Left lung (tissue), 4 donors: ENCODE measurements at regions not wholly inside any gene's neighbourhood (a gene's known extent, or its start where the extent isn't known, plus 50 kb on each side); places are given as distances from the start of the nearest gene placed in this dataset.

ENCODE experiments used
- ATAC-seq: fragments of 200-7000 bp; cut with Tn5 transposase; one replicate; pipeline ENCODE4 v1.9.1; 2020; ENCODE audit warnings: moderate library complexity
- DNase-seq, 4 donors: peaks; one replicate each; pipeline ENCODE4 v3.0.0-alpha.2; 2013 to 2020
- H3K27ac ChIP-seq, 2 donors: fragments of 200-600 bp; sonication (generic) in 1 of 2; one replicate each; pipeline versions ENCODE4 v1.5.0 to v1.8.0; 2020 to 2021
- H3K27me3 ChIP-seq, 2 donors: fragments of 200-600 bp; sonication (generic) in 1 of 2; one replicate each; pipeline versions ENCODE4 v1.5.0 to v1.8.0; 2020 to 2021
- H3K36me3 ChIP-seq, 2 donors: fragments of 200-600 bp; sonication (generic) in 1 of 2; one replicate each; pipeline versions ENCODE4 v1.5.0 to v1.8.0; 2020 to 2021
- H3K4me1 ChIP-seq, 2 donors: fragments of 200-600 bp; one replicate each; pipeline ENCODE4 v1.8.0; 2021
- H3K4me3 ChIP-seq, 2 donors: fragments of 200-600 bp; sonication (generic) in 1 of 2; one replicate each; pipeline versions ENCODE4 v1.5.0 to v1.8.0; 2020 to 2021; ENCODE audit warnings: mild to moderate bottlenecking in 1 of 2
- H3K9me3 ChIP-seq, 2 donors: fragments of 200-600 bp; sonication (generic) in 1 of 2; one replicate each; pipeline versions ENCODE4 v1.5.0 to v1.8.0; 2020 to 2021
- intact Hi-C, 2 donors: fragments of 100-400 bp; cut with DNase I; formaldehyde crosslinking; loops; one replicate each; pipeline versions ENCODE4 v1.11.2 to v1.14.2; 2022
- TF ChIP-seq, protein P1 (sequence below), 2 donors: fragments of 200-600 bp; sonication (generic) in 1 of 2; IDR thresholded peaks; one replicate each; pipeline versions ENCODE4 v1.5.0 to v1.8.0; 2021; ENCODE audit warnings: antibody characterized with exemption in 2 of 2
- donor health status: DM: no; HTN: yes; CAD: no.
- donor health status: DM: no; HTN: no; CAD: no.

DNA sequence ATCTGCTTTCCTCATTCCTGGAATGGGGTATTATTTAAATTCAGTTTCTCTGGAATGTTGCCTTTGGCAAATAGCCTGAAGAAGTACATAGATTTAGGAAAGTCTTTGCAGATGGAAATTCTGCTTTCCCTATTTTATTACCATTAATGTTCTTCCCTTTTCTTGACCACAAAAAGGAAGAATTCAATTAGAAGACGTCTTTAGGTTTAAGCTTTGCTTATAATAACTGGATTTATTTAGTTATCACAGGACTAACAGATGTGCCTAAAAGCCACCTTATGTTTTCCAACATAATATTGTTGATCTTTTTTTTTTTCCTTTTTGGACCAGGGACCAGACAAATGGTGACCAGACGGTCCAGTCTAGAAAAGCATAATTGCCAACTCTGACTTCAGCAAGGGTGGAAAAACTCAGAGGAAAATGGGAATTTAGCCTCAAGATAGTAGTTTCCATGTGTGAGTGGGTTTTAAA, 210.1 kb upstream of the SPRY2 start:
- Histone ChIP-seq H3K4me1 (peaks cover 0 to 7% of the 10 kb centered on the region in 2 donors), H3K27ac (no peak overlapping the region)

DNA sequence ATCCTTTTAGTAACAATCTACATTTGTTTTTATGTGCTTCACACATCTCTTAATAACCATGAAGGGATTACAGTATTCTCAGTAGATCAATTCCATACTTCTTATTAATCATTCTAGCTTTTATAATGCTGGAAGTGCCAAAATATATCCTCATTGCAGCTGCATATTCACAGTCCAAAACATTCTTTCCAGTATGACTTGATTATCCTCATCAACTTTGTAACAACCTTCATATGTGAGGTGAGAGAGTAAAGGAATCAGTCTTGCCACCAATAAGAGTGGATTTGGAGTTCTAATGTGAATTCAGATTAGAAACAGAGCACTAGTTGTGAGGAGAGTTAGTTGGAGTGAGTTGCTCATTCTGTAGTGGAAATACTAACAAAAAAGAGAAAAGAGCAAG, 208.0 kb upstream of the SPRY2 start:
- no peak for ATAC-seq
- DNase-seq: no peak
- intact Hi-C loops: no loop called here
- Histone ChIP-seq H3K27ac (no peak overlapping the region), H3K36me3 (no peaks in the 10 kb centered on the region), H3K9me3 (no peaks in the 10 kb centered on the region), H3K4me3 (no peak overlapping the region), H3K27me3 (no peaks in the 10 kb centered on the region), H3K4me1 (peaks cover 0 to 7% of the 10 kb centered on the region in 2 donors)
- TF ChIP-seq, protein P1, sequence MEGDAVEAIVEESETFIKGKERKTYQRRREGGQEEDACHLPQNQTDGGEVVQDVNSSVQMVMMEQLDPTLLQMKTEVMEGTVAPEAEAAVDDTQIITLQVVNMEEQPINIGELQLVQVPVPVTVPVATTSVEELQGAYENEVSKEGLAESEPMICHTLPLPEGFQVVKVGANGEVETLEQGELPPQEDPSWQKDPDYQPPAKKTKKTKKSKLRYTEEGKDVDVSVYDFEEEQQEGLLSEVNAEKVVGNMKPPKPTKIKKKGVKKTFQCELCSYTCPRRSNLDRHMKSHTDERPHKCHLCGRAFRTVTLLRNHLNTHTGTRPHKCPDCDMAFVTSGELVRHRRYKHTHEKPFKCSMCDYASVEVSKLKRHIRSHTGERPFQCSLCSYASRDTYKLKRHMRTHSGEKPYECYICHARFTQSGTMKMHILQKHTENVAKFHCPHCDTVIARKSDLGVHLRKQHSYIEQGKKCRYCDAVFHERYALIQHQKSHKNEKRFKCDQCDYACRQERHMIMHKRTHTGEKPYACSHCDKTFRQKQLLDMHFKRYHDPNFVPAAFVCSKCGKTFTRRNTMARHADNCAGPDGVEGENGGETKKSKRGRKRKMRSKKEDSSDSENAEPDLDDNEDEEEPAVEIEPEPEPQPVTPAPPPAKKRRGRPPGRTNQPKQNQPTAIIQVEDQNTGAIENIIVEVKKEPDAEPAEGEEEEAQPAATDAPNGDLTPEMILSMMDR (IDR thresholded peaks at IDR 0.05): no peak

More for the DNA sequence above, 210.1 kb upstream of the SPRY2 start:
- Histone ChIP-seq H3K4me3 (no peak overlapping the region), H3K36me3 (no peaks in the 10 kb centered on the region), H3K9me3 (no peaks in the 10 kb centered on the region), H3K27me3 (no peaks in the 10 kb centered on the region)
- intact Hi-C loops: no loop called here
- ATAC-seq (no peak), DNase-seq (no peak)
- TF ChIP-seq, protein P1 (IDR thresholded peaks at IDR 0.05): no peak

DNA sequence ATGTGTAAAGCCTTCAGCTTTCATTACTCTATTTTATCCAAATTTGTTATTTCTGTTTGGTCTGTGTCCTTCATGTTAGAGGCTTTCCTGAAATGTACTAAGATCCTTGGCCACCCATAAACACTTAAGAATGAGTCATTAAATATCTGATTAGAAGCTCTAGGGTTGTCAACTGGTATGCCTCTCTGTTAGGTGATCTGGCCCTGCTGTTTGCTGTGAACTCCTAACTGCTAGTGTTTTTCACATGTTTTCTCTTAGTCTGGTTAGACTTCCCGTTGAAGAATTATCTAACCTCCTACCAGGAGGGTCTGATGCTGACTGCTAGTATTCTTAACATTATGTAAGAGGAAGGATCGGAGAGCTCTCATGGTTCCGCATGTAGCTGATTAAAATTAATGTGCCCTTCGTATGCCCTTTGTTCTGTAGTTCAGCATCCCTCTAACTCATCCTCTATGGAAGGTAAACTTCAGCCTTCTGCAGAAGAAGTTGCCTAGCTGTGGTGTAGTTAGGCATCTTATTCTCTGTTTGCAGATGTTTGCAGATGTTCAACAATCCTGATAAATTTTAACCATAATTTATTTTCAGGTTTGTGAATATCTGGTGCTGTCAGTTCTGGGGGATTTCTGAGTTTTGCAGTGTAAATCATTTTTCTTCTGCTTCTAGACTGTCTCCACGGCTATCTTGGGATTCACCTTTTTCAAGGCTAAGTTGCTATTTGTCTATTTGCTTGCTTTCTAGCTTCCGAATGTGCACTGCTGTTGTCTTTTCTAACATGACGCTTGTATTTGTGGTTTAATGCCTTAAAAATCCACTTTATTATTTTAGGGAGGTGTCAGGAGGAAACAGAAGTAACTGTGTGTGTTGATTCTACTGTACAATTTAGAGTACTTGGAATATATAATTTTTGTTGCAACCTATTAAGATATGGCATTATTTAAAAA, 207.2 kb upstream of the SPRY2 start:
- Histone ChIP-seq H3K4me1 (peaks cover 0 to 7% of the 10 kb centered on the region in 2 donors), H3K4me3 (no peak overlapping the region), H3K27me3 (no peaks in the 10 kb centered on the region), H3K9me3 (no peaks in the 10 kb centered on the region), H3K36me3 (no peaks in the 10 kb centered on the region), H3K27ac (no peak overlapping the region)
- TF ChIP-seq, protein P1 (IDR thresholded peaks at IDR 0.05): no peak
- ATAC-seq: no peak
- DNase-seq: no peak
- intact Hi-C loops: no loop called here

DNA sequence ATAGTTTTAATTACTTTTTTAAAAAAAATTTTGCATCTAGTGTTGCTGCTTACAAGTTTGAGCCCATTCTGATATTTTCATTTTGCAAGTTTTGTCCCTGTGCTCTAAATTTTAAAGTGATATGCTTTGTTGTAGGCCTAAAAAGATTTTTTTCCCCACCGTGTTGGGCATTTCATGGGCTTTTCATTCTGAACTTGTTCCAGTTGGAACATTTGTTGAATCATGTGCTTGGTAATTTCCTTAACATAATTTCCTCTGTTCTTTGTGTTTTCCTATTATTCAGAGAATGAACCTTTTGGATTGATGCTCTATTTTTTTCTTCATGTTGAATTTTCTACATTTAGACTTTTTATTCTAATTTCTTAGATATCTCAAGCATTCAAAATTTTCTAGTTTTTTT, 206.4 kb upstream of the SPRY2 start:
- Histone ChIP-seq H3K27ac (no peak overlapping the region), H3K9me3 (peaks cover 0 to 5% of the 10 kb centered on the region in 2 donors), H3K4me3 (no peak overlapping the region), H3K4me1 (peaks cover 0 to 7% of the 10 kb centered on the region in 2 donors), H3K36me3 (no peaks in the 10 kb centered on the region), H3K27me3 (no peaks in the 10 kb centered on the region)
- ATAC-seq (no peak), DNase-seq (no peak)
- TF ChIP-seq, protein P1 (IDR thresholded peaks at IDR 0.05): no peak
- intact Hi-C loops: no loop called here

DNA sequence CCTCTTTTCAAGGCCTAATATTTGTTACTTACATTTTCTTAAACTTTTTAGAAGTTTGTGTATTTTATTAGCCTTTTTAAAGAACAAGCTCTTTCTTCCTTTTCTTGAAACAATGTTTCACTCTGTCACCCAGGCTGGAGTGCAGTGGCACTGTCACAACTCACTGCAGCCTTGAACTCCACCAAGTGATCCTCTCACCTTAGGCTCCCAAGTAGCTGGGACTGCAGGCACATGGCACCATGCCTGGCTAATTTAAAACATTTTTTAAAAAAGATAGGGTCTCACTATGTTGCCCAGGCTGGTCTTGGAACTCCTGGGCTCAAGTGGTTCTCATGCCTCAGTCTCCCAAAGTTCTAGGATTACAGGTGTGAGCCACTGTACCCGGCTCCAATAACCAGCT, 192.2 kb upstream of the SPRY2 start:
- DNase-seq (no peak), ATAC-seq (no peak)
- Histone ChIP-seq H3K27me3 (no peaks in the 10 kb centered on the region), H3K36me3 (no peaks in the 10 kb centered on the region), H3K4me3 (no peak overlapping the region), H3K9me3 (peaks cover 0 to 12% of the 10 kb centered on the region in 2 donors), H3K27ac (no peak overlapping the region), H3K4me1 (no peaks in the 10 kb centered on the region)
- intact Hi-C loops: no loop called here
- TF ChIP-seq, protein P1 (IDR thresholded peaks at IDR 0.05): no peak
